Astrocyte of the spinal cord (primary cell): ENCODE measurements at regions not wholly inside any gene's neighbourhood (a gene's known extent, or its start where the extent isn't known, plus 50 kb on each side); places are given as distances from the start of the nearest gene placed in this dataset.

ENCODE experiments used
- DNase-seq: peaks from one replicate; pipeline ENCODE4 v3.0.0; 2011; ENCODE audit warnings: low read depth, low spot score
- H3K4me3 ChIP-seq: 2 replicates; pipeline ENCODE4 v1.5.1; 2011; ENCODE audit warnings: low read depth, mild to moderate bottlenecking, low read length, moderate library complexity
- CTCF ChIP-seq: IDR thresholded peaks from 2 replicates; pipeline ENCODE4 v1.5.1; 2012; ENCODE audit warnings: low read depth, mild to moderate bottlenecking, low read length, inconsistent platforms
- in situ Hi-C: cut with HindIII; loops from 2 replicates; pipeline ENCODE4 v1.10.0; 2017; ENCODE audit warnings: low sequenced_read_pairs

- no peak for TF ChIP-seq CTCF
Observed at GRCh38 chr18:41864216-41864615, 90.8 kb upstream of the PIK3C3 start.

GRCh38 chr18:41862921-41863320 lies 92.1 kb upstream of the PIK3C3 start:
- no peak for TF ChIP-seq CTCF
- DNase-seq = no peak
- in situ Hi-C loops = no loop called here
- H3K4me3 ChIP-seq = no peak overlapping the region

More at GRCh38 chr18:41864216-41864615, 90.8 kb upstream of the PIK3C3 start:
- no peak overlapping the region for H3K4me3 ChIP-seq
- no peak for DNase-seq
- in situ Hi-C loops = no loop called here

- in situ Hi-C loops = no loop called here
- DNase-seq = no peak
- no peak overlapping the region for H3K4me3 ChIP-seq
- no peak for TF ChIP-seq CTCF
Observed at GRCh38 chr18:41860987-41861386, 94.0 kb upstream of the PIK3C3 start.

GRCh38 chr18:41858761-41859555 lies 96.1 kb upstream of the PIK3C3 start:
- in situ Hi-C loops = no loop called here
- DNase-seq = no peak
- H3K4me3 ChIP-seq = no peak overlapping the region
- TF ChIP-seq CTCF = no peak

GRCh38 chr18:41853280-41853679 lies 101.8 kb upstream of the PIK3C3 start:
- in situ Hi-C loops = no loop called here
- H3K4me3 ChIP-seq = no peak overlapping the region
- DNase-seq = no peak
- TF ChIP-seq CTCF = no peak

- in situ Hi-C loops = no loop called here
- H3K4me3 ChIP-seq = no peak overlapping the region
- no peak for DNase-seq
- no peak for TF ChIP-seq CTCF
Observed at GRCh38 chr18:41850781-41851180, 104.3 kb upstream of the PIK3C3 start.

GRCh38 chr18:41849632-41850031 lies 105.4 kb upstream of the PIK3C3 start:
- TF ChIP-seq CTCF = no peak
- in situ Hi-C loops = no loop called here
- no peak for DNase-seq
- no peak overlapping the region for H3K4me3 ChIP-seq
